Esophagus squamous epithelium (tissue), 4 donors: ENCODE measurements at regions not wholly inside any gene's neighbourhood (a gene's known extent, or its start where the extent isn't known, plus 50 kb on each side); places are given as distances from the start of the nearest gene placed in this dataset.

ENCODE experiments used
- POLR2A ChIP-seq, 4 donors: fragments of 450-650 bp; IDR thresholded peaks; one replicate each; pipeline ENCODE4 v1.6.1; 2017; ENCODE audit warnings: antibody characterized with exemption in 4 of 4, mild to moderate bottlenecking in 4 of 4, moderate library complexity in 3 of 4
- TF ChIP-seq, protein P1 (sequence below), 6 experiments: fragments of 450-650 bp in 4 of 6; fragments of 200-600 bp in 2 of 6; sonication (generic) in 2 of 6; IDR thresholded peaks; one replicate each; pipeline ENCODE4 v1.5.1; 2016 to 2019; ENCODE audit warnings: antibody characterized with exemption in 6 of 6, mild to moderate bottlenecking in 4 of 6, moderate library complexity in 4 of 6

DNA sequence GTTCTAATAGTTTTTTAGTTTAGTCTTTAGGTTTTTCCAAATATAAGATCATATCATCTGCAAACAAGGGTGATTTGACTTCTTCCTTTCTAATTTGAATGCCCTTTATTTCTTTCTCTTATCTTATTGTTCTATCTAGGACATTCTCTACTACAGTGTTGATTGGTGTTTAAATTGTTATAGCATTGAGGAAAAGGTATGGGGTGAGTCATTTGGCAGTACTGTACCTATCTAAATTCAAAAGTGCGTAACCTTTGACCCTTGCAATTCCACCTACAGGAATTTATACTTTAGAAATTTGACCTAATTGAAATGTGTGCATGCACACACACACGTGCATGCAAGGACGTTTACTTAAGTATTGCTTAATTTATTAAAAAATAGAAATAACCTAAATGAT is 78.3 kb downstream of the MAB21L3 start:
- TF ChIP-seq, protein P1, sequence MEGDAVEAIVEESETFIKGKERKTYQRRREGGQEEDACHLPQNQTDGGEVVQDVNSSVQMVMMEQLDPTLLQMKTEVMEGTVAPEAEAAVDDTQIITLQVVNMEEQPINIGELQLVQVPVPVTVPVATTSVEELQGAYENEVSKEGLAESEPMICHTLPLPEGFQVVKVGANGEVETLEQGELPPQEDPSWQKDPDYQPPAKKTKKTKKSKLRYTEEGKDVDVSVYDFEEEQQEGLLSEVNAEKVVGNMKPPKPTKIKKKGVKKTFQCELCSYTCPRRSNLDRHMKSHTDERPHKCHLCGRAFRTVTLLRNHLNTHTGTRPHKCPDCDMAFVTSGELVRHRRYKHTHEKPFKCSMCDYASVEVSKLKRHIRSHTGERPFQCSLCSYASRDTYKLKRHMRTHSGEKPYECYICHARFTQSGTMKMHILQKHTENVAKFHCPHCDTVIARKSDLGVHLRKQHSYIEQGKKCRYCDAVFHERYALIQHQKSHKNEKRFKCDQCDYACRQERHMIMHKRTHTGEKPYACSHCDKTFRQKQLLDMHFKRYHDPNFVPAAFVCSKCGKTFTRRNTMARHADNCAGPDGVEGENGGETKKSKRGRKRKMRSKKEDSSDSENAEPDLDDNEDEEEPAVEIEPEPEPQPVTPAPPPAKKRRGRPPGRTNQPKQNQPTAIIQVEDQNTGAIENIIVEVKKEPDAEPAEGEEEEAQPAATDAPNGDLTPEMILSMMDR (IDR thresholded peaks at IDR 0.05) = no peak
- TF ChIP-seq POLR2A (IDR thresholded peaks at IDR 0.05) = no peak
